B cell (primary cell): ENCODE measurements at regions not wholly inside any gene's neighbourhood (a gene's known extent, or its start where the extent isn't known, plus 50 kb on each side); places are given as distances from the start of the nearest gene placed in this dataset.

Experiments
- ATAC-seq: fragments of 200-7000 bp; cut with Tn5 transposase; one replicate; pipeline ENCODE4 v1.10.0; 2021; ENCODE audit warnings: low read depth, mild to moderate bottlenecking, moderate number of reproducible peaks, moderate library complexity
- CTCF ChIA-PET: fragments of 350-600 bp; sonication (Branson Sonifier 250); formaldehyde crosslinking; loops from one replicate; lab custom pipeline; 2021; ENCODE audit warnings: antibody characterized with exemption, inconsistent platforms; lab: Charles Lee
- POLR2A ChIA-PET: fragments of 350-600 bp; sonication (Branson Sonifier 250); formaldehyde crosslinking; loops from one replicate; lab custom pipeline; 2021; ENCODE audit warnings: antibody characterized with exemption; lab: Charles Lee
- DNase-seq: peaks from one replicate; pipeline ENCODE4 v3.0.0; 2013
- H2AFZ ChIP-seq: 2 replicates; pipeline ENCODE4 v1.6.1; 2012; ENCODE audit warnings: mild to moderate bottlenecking, low read depth, low read length; ENCODE audit not compliant: insufficient read depth, poor library complexity, severe bottlenecking
- H3K27ac ChIP-seq, 2 donors: 1 replicate in 1 of 2; 2 replicates in 1 of 2; pipeline ENCODE4 v1.5.1; 2012 to 2013; ENCODE audit warnings: low read length in 2 of 2, mild to moderate bottlenecking in 2 of 2, moderate library complexity in 1 of 2
- H3K27me3 ChIP-seq, 4 experiments: fragments of 200-600 bp in 1 of 4; sonication (generic) in 1 of 4; replicated peaks in 1 of 4; 1 replicate in 2 of 4; 2 replicates in 2 of 4; pipeline versions ENCODE4 v1.6.1 to v1.7.0; 2013 to 2016; ENCODE audit warnings: low read length in 3 of 4, mild to moderate bottlenecking in 2 of 4, mixed read lengths in 1 of 4, moderate library complexity in 1 of 4; ENCODE audit not compliant: insufficient read depth in 4 of 4, control insufficient read depth in 3 of 4; ENCODE audit errors: control extremely low read depth in 1 of 4
- H3K36me3 ChIP-seq, 2 experiments: replicated peaks in 1 of 2; 1 replicate in 1 of 2; 2 replicates in 1 of 2; pipeline versions ENCODE4 v1.6.1 to v1.7.1; 2013; ENCODE audit warnings: low read length in 1 of 2; ENCODE audit not compliant: insufficient read depth in 2 of 2, control insufficient read depth in 1 of 2; ENCODE audit errors: control extremely low read depth in 1 of 2, extremely low read depth in 1 of 2
- H3K4me1 ChIP-seq, 2 donors: fragments of 200-600 bp in 1 of 2; sonication (generic) in 1 of 2; 1 replicate in 1 of 2; 2 replicates in 1 of 2; pipeline versions ENCODE4 v1.5.1 to v1.6.1; 2013 to 2017; ENCODE audit warnings: low read length in 2 of 2; ENCODE audit not compliant: control insufficient read depth in 2 of 2, insufficient read depth in 2 of 2
- H3K4me2 ChIP-seq: replicated peaks from 2 replicates; pipeline ENCODE3; 2012; ENCODE audit warnings: mild to moderate bottlenecking, low read depth, low read length; ENCODE audit not compliant: poor library complexity, severe bottlenecking
- H3K4me3 ChIP-seq, 5 experiments: fragments of 200-600 bp in 1 of 5; sonication (generic) in 1 of 5; 1 replicate in 3 of 5; 2 replicates in 2 of 5; pipeline versions ENCODE4 v1.5.1 to v1.7.0; 2011 to 2016; ENCODE audit warnings: low read length in 4 of 5, mild to moderate bottlenecking in 4 of 5, low read depth in 2 of 5, control low read depth in 1 of 5, moderate library complexity in 1 of 5; ENCODE audit not compliant: insufficient read depth in 1 of 5; ENCODE audit errors: control extremely low read depth in 1 of 5, extremely low read depth in 1 of 5
- H3K79me2 ChIP-seq: fragments of 200-600 bp; sonication (generic); one replicate; pipeline ENCODE4 v1.6.0; 2016; ENCODE audit warnings: low read length; ENCODE audit not compliant: control insufficient read depth, insufficient read depth
- H3K9ac ChIP-seq: fragments of 200-600 bp; sonication (generic); 2 replicates; pipeline ENCODE4 v1.6.1; 2017; ENCODE audit warnings: mild to moderate bottlenecking, low read length, moderate library complexity
- H3K9me3 ChIP-seq, 3 donors: one replicate each; pipeline versions ENCODE4 v1.6.1 to v1.7.1; 2013; ENCODE audit warnings: low read length in 2 of 3; ENCODE audit not compliant: control insufficient read depth in 2 of 3, insufficient read depth in 1 of 3; ENCODE audit errors: control extremely low read depth in 1 of 3
- H4K20me1 ChIP-seq: 2 replicates; pipeline ENCODE4 v1.6.0; 2012; ENCODE audit warnings: mild to moderate bottlenecking, low read length; ENCODE audit not compliant: insufficient read depth, control insufficient read depth, poor library complexity, severe bottlenecking
- H3K27ac Mint-ChIP-seq: one replicate; pipeline ENCODE4 v1.8.0; 2021; ENCODE audit warnings: mixed read lengths
- H3K27me3 Mint-ChIP-seq: one replicate; pipeline ENCODE4 v1.8.0; 2021; ENCODE audit warnings: mixed read lengths
- H3K4me1 Mint-ChIP-seq: one replicate; pipeline ENCODE4 v1.8.0; 2021; ENCODE audit warnings: mixed read lengths
- H3K4me3 Mint-ChIP-seq: one replicate; pipeline ENCODE4 v1.8.0; 2021; ENCODE audit warnings: mixed read lengths
- H3K9me3 Mint-ChIP-seq: one replicate; pipeline ENCODE4 v1.8.0; 2022; ENCODE audit warnings: mixed read lengths; ENCODE audit not compliant: insufficient read depth
- CTCF ChIP-seq: fragments of 200-600 bp; IDR thresholded peaks from one replicate; pipeline ENCODE4 v1.8.0; 2022; ENCODE audit warnings: antibody characterized with exemption, mild to moderate bottlenecking
- EZH2 ChIP-seq: IDR thresholded peaks from 2 replicates; pipeline ENCODE4 v1.6.1; 2012; ENCODE audit warnings: borderline replicate concordance, low read depth, mild to moderate bottlenecking, moderate library complexity, low read length; ENCODE audit not compliant: insufficient read depth, poor library complexity, severe bottlenecking
- WGBS: methylation state at CpG from one replicate; pipeline ENCODE4 v1.1.5; 2013; ENCODE audit warnings: missing lambda C conversion rate; ENCODE audit not compliant: insufficient coverage; 5-methylcytosine and 5-hydroxymethylcytosine counted together
- intact Hi-C: fragments of 100-400 bp; cut with micrococcal nuclease; formaldehyde crosslinking; loops from one replicate; pipeline ENCODE4 v1.10.0; 2022

GRCh38 chr13:104705031-104705750 is 1639.0 kb upstream of the SLC10A2 start:
- POLR2A ChIA-PET: no interaction called here
- 95% methylated on average over 5 of the region's 7 CpGs for WGBS
- Histone ChIP-seq H3K9ac (no peak overlapping the region), H3K4me3 (no peak overlapping the region), H2AFZ (no peak overlapping the region), H3K36me3 (no peaks in the 10 kb centered on the region), H3K4me2 (no peak overlapping the region), H3K27me3 (no peaks in the 10 kb centered on the region), H3K27ac (no peak overlapping the region), H3K9me3 (peaks cover 0 to 7% (median 0%) of the 10 kb centered on the region in 3 donors), H3K4me1 (no peaks in the 10 kb centered on the region), H3K79me2 (no peaks in the 10 kb centered on the region), H4K20me1 (no peaks in the 10 kb centered on the region)
- DNase-seq (no peak), ATAC-seq (no peak)
- intact Hi-C loops: no loop called here
- CTCF ChIA-PET: no interaction called here
- no peak for TF ChIP-seq EZH2
- no peak for TF ChIP-seq CTCF
- Mint-ChIP-seq H3K4me1 (no peaks in the 10 kb centered on the region), H3K27me3 (no peaks in the 10 kb centered on the region), H3K4me3 (no peak overlapping the region), H3K9me3 (peaks cover 5% of the 10 kb centered on the region), H3K27ac (no peak overlapping the region)

DNA sequence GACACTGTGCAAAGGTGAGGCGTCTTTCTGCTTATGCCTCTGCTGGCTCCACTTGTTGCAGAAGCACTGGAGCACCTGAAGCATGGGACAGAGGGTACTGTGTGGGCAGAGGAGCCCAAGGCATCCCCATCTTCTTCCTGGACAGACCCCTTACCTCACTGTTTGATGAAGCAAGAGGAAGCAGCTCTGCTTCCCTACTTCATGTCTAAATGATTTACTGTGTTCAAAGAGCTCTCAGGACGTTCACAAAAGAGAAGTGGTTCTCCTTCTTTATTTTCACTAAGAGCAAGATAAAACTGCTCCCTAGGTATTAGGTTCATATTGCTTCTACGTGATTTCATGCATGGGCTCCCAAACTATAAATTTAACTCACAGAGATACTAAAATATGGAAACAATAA is 1635.4 kb upstream of the SLC10A2 start:
- Histone ChIP-seq H3K27me3 (no peaks in the 10 kb centered on the region), H3K9ac (no peak overlapping the region), H2AFZ (no peak overlapping the region), H3K36me3 (no peaks in the 10 kb centered on the region), H3K4me1 (no peaks in the 10 kb centered on the region), H3K4me2 (no peak overlapping the region), H3K4me3 (no peak overlapping the region), H3K79me2 (no peaks in the 10 kb centered on the region), H3K27ac (no peak overlapping the region), H3K9me3 (peaks cover 0 to 7% (median 0%) of the 10 kb centered on the region in 3 donors), H4K20me1 (no peaks in the 10 kb centered on the region)
- ATAC-seq: no peak
- no peaks in the 10 kb centered on the region for H3K4me1 Mint-ChIP-seq
- no peak overlapping the region for H3K27ac Mint-ChIP-seq
- no peak for TF ChIP-seq EZH2
- 71% methylated on average over 1 of the region's 3 CpGs for WGBS
- intact Hi-C loops: no loop called here
- H3K9me3 Mint-ChIP-seq: peaks cover 8% of the 10 kb centered on the region
- ChIA-PET POLR2A (no interaction called here), CTCF (no interaction called here)
- DNase-seq: no peak
- H3K4me3 Mint-ChIP-seq: no peak overlapping the region
- H3K27me3 Mint-ChIP-seq: no peaks in the 10 kb centered on the region
